ENCODE measurements at regions not wholly inside any gene's neighbourhood (a gene's known extent, or its start where the extent isn't known, plus 50 kb on each side); places are given as distances from the start of the nearest gene placed in this dataset.

DNA sequence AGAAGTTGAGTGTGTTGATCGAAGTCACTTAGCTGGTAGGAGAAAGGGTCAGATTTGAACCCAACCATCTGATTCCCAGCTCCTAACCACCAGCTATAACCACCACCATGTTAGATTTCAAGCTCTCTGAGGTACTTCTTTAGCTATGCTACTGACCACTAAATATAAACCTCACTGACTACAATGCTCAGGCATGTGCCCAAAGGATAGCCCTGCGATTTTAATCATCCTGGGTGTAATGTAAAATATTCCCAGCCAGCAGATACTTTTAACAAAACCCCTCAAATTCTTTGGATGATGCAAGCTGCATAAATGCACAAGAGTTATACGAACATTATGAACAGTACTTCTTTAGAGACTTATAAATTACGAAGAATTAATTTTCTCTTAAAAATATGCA, 115.2 kb upstream of the TSC22D2 start:
- no peaks in the 10 kb centered on the region for H3K36me3 ChIP-seq (ENCODE audit: insufficient read depth, insufficient read length, low read length)
- no peaks in the 10 kb centered on the region for H3K4me1 ChIP-seq (ENCODE audit: insufficient read depth, insufficient read length)
- H3K9ac ChIP-seq (ENCODE audit: insufficient read length, low read depth) = no peak overlapping the region
- no peak for TF ChIP-seq SUZ12 (IDR thresholded peaks at IDR 0.05; ENCODE audit: extremely low read depth, insufficient read depth, insufficient read length)
- no peaks in the 10 kb centered on the region for H3K27me3 ChIP-seq (ENCODE audit: insufficient read depth, insufficient read length)
- H3K4me3 ChIP-seq (ENCODE audit: insufficient read length, low read depth) = no peak overlapping the region
- no peaks in the 10 kb centered on the region for H3K9me3 ChIP-seq (ENCODE audit: insufficient read depth, low read length)
- no peak for DNase-seq (ENCODE audit: low read depth, low spot score)

DNA sequence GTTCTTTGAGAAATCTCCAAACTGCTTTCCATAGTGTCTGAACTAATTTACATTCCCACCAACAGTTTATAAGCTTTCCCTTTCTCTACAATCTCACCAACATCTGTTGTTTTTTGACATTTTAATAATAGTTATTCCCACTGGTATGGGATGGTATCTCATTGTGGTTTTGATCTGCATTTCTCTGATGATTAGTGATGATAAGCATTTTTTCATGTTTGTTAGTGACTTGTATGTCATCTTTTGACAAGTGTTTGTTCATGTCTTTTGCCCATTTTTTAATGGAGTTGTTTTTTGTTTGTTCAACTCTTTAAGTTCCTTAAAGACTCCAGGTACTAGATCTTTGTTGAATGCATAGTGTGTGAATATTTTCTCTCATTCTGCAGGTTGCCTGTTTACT, 116.6 kb upstream of the TSC22D2 start:
- Histone ChIP-seq H3K4me3 (ENCODE audit: insufficient read length, low read depth) (no peak overlapping the region), H3K9ac (ENCODE audit: insufficient read length, low read depth) (no peak overlapping the region), H3K27me3 (ENCODE audit: insufficient read depth, insufficient read length) (no peaks in the 10 kb centered on the region), H3K36me3 (ENCODE audit: insufficient read depth, insufficient read length, low read length) (no peaks in the 10 kb centered on the region), H3K4me1 (ENCODE audit: insufficient read depth, insufficient read length) (no peaks in the 10 kb centered on the region), H3K9me3 (ENCODE audit: insufficient read depth, low read length) (no peaks in the 10 kb centered on the region)
- no peak for DNase-seq (ENCODE audit: low read depth, low spot score)
- no peak for TF ChIP-seq YY1 (IDR thresholded peaks at IDR 0.05; ENCODE audit: insufficient read depth, insufficient read length)
- no peak for TF ChIP-seq ZNF274 (IDR thresholded peaks at IDR 0.05; ENCODE audit: low read depth, low read length)
- TF ChIP-seq SUZ12 (IDR thresholded peaks at IDR 0.05; ENCODE audit: extremely low read depth, insufficient read depth, insufficient read length) = no peak

- peak; percentile 40 for DNase-seq (ENCODE audit: low read depth, low spot score)
- H3K36me3 ChIP-seq (ENCODE audit: insufficient read depth, insufficient read length, low read length) = no peaks in the 10 kb centered on the region
- no peaks in the 10 kb centered on the region for H3K27me3 ChIP-seq (ENCODE audit: insufficient read depth, insufficient read length)
- H3K9me3 ChIP-seq (ENCODE audit: insufficient read depth, low read length) = no peaks in the 10 kb centered on the region; the same call in 1 of the 2 replicates
- TF ChIP-seq ZNF274 (IDR thresholded peaks at IDR 0.05; ENCODE audit: low read depth, low read length) (no peak), SUZ12 (IDR thresholded peaks at IDR 0.05; ENCODE audit: extremely low read depth, insufficient read depth, insufficient read length) (no peak), YY1 (IDR thresholded peaks at IDR 0.05; ENCODE audit: insufficient read depth, insufficient read length) (no peak)
- no peak overlapping the region for H3K9ac ChIP-seq (ENCODE audit: insufficient read length, low read depth)
- H3K4me1 ChIP-seq (ENCODE audit: insufficient read depth, insufficient read length) = no peaks in the 10 kb centered on the region
- no peak overlapping the region for H3K4me3 ChIP-seq (ENCODE audit: insufficient read length, low read depth)
These were observed 121.5 kb upstream of the TSC22D2 start for GRCh38 chr3:150286390-150287147.

DNA sequence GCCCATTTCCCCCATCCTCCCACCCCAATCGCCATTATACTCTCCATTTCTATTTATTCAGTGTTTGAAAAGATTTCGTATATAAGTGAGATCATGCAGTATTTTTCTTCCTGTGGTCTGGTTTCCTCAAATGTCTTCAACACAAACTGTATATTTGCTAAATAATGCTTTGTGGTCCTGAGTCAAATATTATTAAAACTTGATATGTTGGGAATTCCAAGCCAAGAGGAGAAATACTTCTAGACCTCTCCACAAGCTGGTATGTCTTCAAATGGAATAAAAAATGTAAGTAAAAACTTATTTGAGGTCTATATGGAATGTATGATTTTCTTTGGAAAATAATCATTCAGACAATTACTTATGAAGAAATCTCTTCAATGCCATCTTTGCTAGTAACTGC, 122.5 kb upstream of the TSC22D2 start:
- H3K4me1 ChIP-seq (ENCODE audit: insufficient read depth, insufficient read length) = no peaks in the 10 kb centered on the region
- H3K9me3 ChIP-seq (ENCODE audit: insufficient read depth, low read length) = peaks cover 9% of the 10 kb centered on the region
- H3K36me3 ChIP-seq (ENCODE audit: insufficient read depth, insufficient read length, low read length) = no peaks in the 10 kb centered on the region
- H3K4me3 ChIP-seq (ENCODE audit: insufficient read length, low read depth) = no peak overlapping the region
- DNase-seq (ENCODE audit: low read depth, low spot score) = no peak
- TF ChIP-seq SUZ12 (IDR thresholded peaks at IDR 0.05; ENCODE audit: extremely low read depth, insufficient read depth, insufficient read length) (no peak), ZNF274 (IDR thresholded peaks at IDR 0.05; ENCODE audit: low read depth, low read length) (no peak), YY1 (IDR thresholded peaks at IDR 0.05; ENCODE audit: insufficient read depth, insufficient read length) (no peak)
- no peak overlapping the region for H3K9ac ChIP-seq (ENCODE audit: insufficient read length, low read depth)
- no peaks in the 10 kb centered on the region for H3K27me3 ChIP-seq (ENCODE audit: insufficient read depth, insufficient read length)

DNA sequence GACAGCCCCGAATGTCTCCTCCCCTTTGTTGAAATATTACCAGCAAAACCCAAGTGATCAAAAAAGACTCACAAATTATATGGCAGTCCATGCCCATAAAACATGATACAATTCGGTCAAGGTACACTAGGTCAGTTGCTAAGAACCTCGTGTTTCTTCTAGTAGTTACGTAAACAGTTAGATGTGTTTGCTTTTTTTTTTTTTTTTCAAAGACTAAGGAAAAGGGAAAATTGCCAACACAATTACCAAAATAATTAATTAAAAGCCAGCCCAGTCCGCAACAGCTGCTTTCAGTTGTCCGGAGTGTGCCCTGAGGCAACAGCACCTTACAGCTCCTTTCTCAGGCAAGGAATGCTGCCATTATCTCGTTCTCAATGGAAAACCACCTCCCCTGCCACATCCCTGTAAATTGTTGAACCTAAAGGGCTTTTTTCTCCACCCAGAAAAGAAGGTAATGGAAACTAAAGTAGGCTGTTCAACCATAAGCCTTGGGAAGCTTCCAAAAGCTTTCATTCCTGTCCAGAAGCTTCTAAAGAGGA, 129.2 kb upstream of the TSC22D2 start:
- no peaks in the 10 kb centered on the region for H3K27me3 ChIP-seq (ENCODE audit: insufficient read depth, insufficient read length)
- TF ChIP-seq YY1 (IDR thresholded peaks at IDR 0.05; ENCODE audit: insufficient read depth, insufficient read length) = no peak
- no peak for TF ChIP-seq ZNF274 (IDR thresholded peaks at IDR 0.05; ENCODE audit: low read depth, low read length)
- TF ChIP-seq SUZ12 (IDR thresholded peaks at IDR 0.05; ENCODE audit: extremely low read depth, insufficient read depth, insufficient read length) = no peak
- H3K9ac ChIP-seq (ENCODE audit: insufficient read length, low read depth) = no peak overlapping the region
- peak; percentile 55 for DNase-seq (ENCODE audit: low read depth, low spot score)
- H3K9me3 ChIP-seq (ENCODE audit: insufficient read depth, low read length) = peaks cover 19% of the 10 kb centered on the region
- H3K4me3 ChIP-seq (ENCODE audit: insufficient read length, low read depth) = no peak overlapping the region
- H3K36me3 ChIP-seq (ENCODE audit: insufficient read depth, insufficient read length, low read length) = no peaks in the 10 kb centered on the region
- H3K4me1 ChIP-seq (ENCODE audit: insufficient read depth, insufficient read length) = no peaks in the 10 kb centered on the region

DNA sequence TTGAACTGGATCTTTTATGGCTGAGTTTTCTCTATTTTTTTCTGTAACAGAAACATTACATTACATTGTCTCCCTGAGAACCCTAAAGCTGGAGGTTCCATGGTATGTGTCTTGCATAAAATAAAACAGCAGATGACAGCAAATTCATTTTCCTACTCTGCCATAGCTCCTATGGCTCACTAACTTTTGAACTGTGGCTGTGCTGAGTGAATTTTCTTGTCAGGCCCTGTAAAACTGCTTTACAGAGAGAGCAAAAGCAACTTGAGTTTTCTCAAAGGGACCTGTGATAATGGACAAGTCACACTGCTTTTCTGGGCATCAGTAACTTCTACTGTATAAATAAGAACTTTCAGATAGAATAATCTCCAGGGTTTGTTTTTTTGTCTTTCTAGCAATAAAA, 129.9 kb upstream of the TSC22D2 start:
- H3K4me1 ChIP-seq (ENCODE audit: insufficient read depth, insufficient read length) = no peaks in the 10 kb centered on the region
- peaks cover 19% of the 10 kb centered on the region for H3K9me3 ChIP-seq (ENCODE audit: insufficient read depth, low read length)
- H3K4me3 ChIP-seq (ENCODE audit: insufficient read length, low read depth) = no peak overlapping the region
- TF ChIP-seq SUZ12 (IDR thresholded peaks at IDR 0.05; ENCODE audit: extremely low read depth, insufficient read depth, insufficient read length) (no peak), YY1 (IDR thresholded peaks at IDR 0.05; ENCODE audit: insufficient read depth, insufficient read length) (no peak), ZNF274 (IDR thresholded peaks at IDR 0.05; ENCODE audit: low read depth, low read length) (no peak)
- no peak for DNase-seq (ENCODE audit: low read depth, low spot score)
- H3K36me3 ChIP-seq (ENCODE audit: insufficient read depth, insufficient read length, low read length) = no peaks in the 10 kb centered on the region
- no peak overlapping the region for H3K9ac ChIP-seq (ENCODE audit: insufficient read length, low read depth)
- H3K27me3 ChIP-seq (ENCODE audit: insufficient read depth, insufficient read length) = no peaks in the 10 kb centered on the region

GRCh38 chr3:150277444-150277843, 130.7 kb upstream of the TSC22D2 start:
- Histone ChIP-seq H3K36me3 (ENCODE audit: insufficient read depth, insufficient read length, low read length) (no peaks in the 10 kb centered on the region), H3K27me3 (ENCODE audit: insufficient read depth, insufficient read length) (no peaks in the 10 kb centered on the region), H3K9me3 (ENCODE audit: insufficient read depth, low read length) (peaks cover 19% of the 10 kb centered on the region), H3K4me1 (ENCODE audit: insufficient read depth, insufficient read length) (no peaks in the 10 kb centered on the region), H3K4me3 (ENCODE audit: insufficient read length, low read depth) (no peak overlapping the region), H3K9ac (ENCODE audit: insufficient read length, low read depth) (no peak overlapping the region)
- TF ChIP-seq ZNF274 (IDR thresholded peaks at IDR 0.05; ENCODE audit: low read depth, low read length) = no peak
- no peak for TF ChIP-seq SUZ12 (IDR thresholded peaks at IDR 0.05; ENCODE audit: extremely low read depth, insufficient read depth, insufficient read length)
- TF ChIP-seq YY1 (IDR thresholded peaks at IDR 0.05; ENCODE audit: insufficient read depth, insufficient read length) = no peak
- no peak for DNase-seq (ENCODE audit: low read depth, low spot score)

Data from NT2/D1 (cell line).